IMR-90 (cell line): ENCODE measurements at regions not wholly inside any gene's neighbourhood (a gene's known extent, or its start where the extent isn't known, plus 50 kb on each side); places are given as distances from the start of the nearest gene placed in this dataset.

ENCODE experiments used
- ATAC-seq: fragments of 200-7000 bp; cut with Tn5 transposase; 2 replicates; pipeline ENCODE4 v1.9.1; 2020; ENCODE audit warnings: low read depth, mild to moderate bottlenecking, moderate library complexity
- BruUV-seq: library from RNA; stranded (reverse); fragments of 400-500 nt; replicated peaks from 2 replicates; lab custom pipeline; 2021; lab: Mats Ljungman, UMichigan
- CTCF ChIA-PET: fragments of 300-600 bp; formaldehyde crosslinking; extraction: SDS; loops from one replicate; lab custom pipeline; 2021; ENCODE audit warnings: antibody characterized with exemption; lab: Yijun Ruan, JAX
- POLR2A ChIA-PET: fragments of 300-600 bp; sonication (Branson Sonifier 250); formaldehyde crosslinking; loops from one replicate; lab custom pipeline; 2022; ENCODE audit warnings: antibody characterized with exemption; ENCODE audit not compliant: unreplicated experiment; lab: Charles Lee
- DNase-seq: peaks from one replicate; pipeline ENCODE4 v3.0.0; 2013
- H2AFZ ChIP-seq: replicated peaks from 2 replicates; pipeline ENCODE3; 2013; ENCODE audit warnings: low read length, mild to moderate bottlenecking; ENCODE audit not compliant: poor library complexity
- H2AK5ac ChIP-seq: 2 replicates; pipeline ENCODE4 v1.6.1; 2013; ENCODE audit warnings: low read depth, low read length, inconsistent platforms
- H2AK9ac ChIP-seq: replicated peaks from 2 replicates; pipeline ENCODE3; 2013; ENCODE audit warnings: mild to moderate bottlenecking, low read depth, low read length, moderate library complexity; ENCODE audit not compliant: poor library complexity
- H2BK120ac ChIP-seq: 2 replicates; pipeline ENCODE4 v1.6.1; 2013; ENCODE audit warnings: low read depth, low read length, inconsistent platforms
- H2BK15ac ChIP-seq: 3 replicates; pipeline ENCODE4 v1.6.1; 2013; ENCODE audit warnings: low read depth, low read length, inconsistent platforms
- H2BK20ac ChIP-seq: 2 replicates; pipeline ENCODE4 v1.6.1; 2013; ENCODE audit warnings: low read depth, mild to moderate bottlenecking, inconsistent platforms, low read length, moderate library complexity
- H2BK5ac ChIP-seq: 2 replicates; pipeline ENCODE4 v1.6.1; 2013; ENCODE audit warnings: mild to moderate bottlenecking, low read depth, low read length, inconsistent platforms; ENCODE audit not compliant: poor library complexity, severe bottlenecking
- H3K14ac ChIP-seq: replicated peaks from 2 replicates; pipeline ENCODE4 v1.6.1; 2013; ENCODE audit warnings: low read depth, low read length, inconsistent platforms
- H3K18ac ChIP-seq: 2 replicates; pipeline ENCODE4 v1.6.1; 2013; ENCODE audit warnings: low read depth, low read length, control low read depth
- H3K23ac ChIP-seq: 2 replicates; pipeline ENCODE4 v1.6.1; 2013; ENCODE audit warnings: low read depth, low read length, inconsistent platforms
- H3K27ac ChIP-seq: 2 replicates; pipeline ENCODE4 v1.5.1; 2013; ENCODE audit warnings: mild to moderate bottlenecking, control low read depth, low read length; ENCODE audit not compliant: insufficient read depth
- H3K27me3 ChIP-seq: 2 replicates; pipeline ENCODE4 v1.6.1; 2013; ENCODE audit warnings: low read length; ENCODE audit not compliant: control insufficient read depth, insufficient read depth
- H3K36me3 ChIP-seq: 2 replicates; pipeline ENCODE4 v1.6.1; 2013; ENCODE audit warnings: low read length, mixed read lengths; ENCODE audit not compliant: control insufficient read depth, insufficient read depth
- H3K4ac ChIP-seq: 2 replicates; pipeline ENCODE4 v1.6.1; 2013; ENCODE audit warnings: low read depth, low read length, inconsistent platforms
- H3K4me1 ChIP-seq: 2 replicates; pipeline ENCODE4 v1.6.1; 2013; ENCODE audit warnings: low read length, mixed read lengths; ENCODE audit not compliant: control insufficient read depth, insufficient read depth
- H3K4me2 ChIP-seq: 2 replicates; pipeline ENCODE4 v1.6.1; 2013; ENCODE audit warnings: low read depth, mild to moderate bottlenecking, control low read depth, low read length, moderate library complexity
- H3K4me3 ChIP-seq: 2 replicates; pipeline ENCODE4 v1.5.1; 2013; ENCODE audit warnings: low read depth, mild to moderate bottlenecking, control low read depth, low read length, moderate library complexity; ENCODE audit not compliant: insufficient read depth
- H3K56ac ChIP-seq: 2 replicates; pipeline ENCODE4 v1.6.1; 2013; ENCODE audit warnings: low read length, inconsistent platforms; ENCODE audit not compliant: insufficient read depth; ENCODE audit errors: extremely low read depth
- H3K79me1 ChIP-seq, 2 experiments: 2 replicates each; pipeline ENCODE4 v1.6.1; 2013; ENCODE audit warnings: low read length in 2 of 2, inconsistent platforms in 1 of 2, low read depth in 1 of 2
- H3K9ac ChIP-seq: 2 replicates; pipeline ENCODE4 v1.6.1; 2013; ENCODE audit warnings: low read depth, low read length, control low read depth
- H3K9me1 ChIP-seq: 2 replicates; pipeline ENCODE4 v1.6.1; 2013; ENCODE audit warnings: low read length, inconsistent platforms; ENCODE audit not compliant: insufficient read depth
- H3K9me3 ChIP-seq: 2 replicates; pipeline ENCODE4 v1.6.1; 2013; ENCODE audit warnings: low read length; ENCODE audit not compliant: control insufficient read depth, insufficient read depth
- H4K20me1 ChIP-seq: 2 replicates; pipeline ENCODE4 v1.6.1; 2013; ENCODE audit warnings: low read length, inconsistent platforms; ENCODE audit not compliant: insufficient read depth
- H4K5ac ChIP-seq: 2 replicates; pipeline ENCODE4 v1.6.1; 2013; ENCODE audit warnings: mild to moderate bottlenecking, low read depth, low read length, control low read depth
- H4K8ac ChIP-seq, 2 experiments: 2 replicates each; pipeline ENCODE4 v1.6.1; 2013; ENCODE audit warnings: low read depth in 2 of 2, low read length in 2 of 2, control low read depth in 1 of 2, inconsistent platforms in 1 of 2
- H4K91ac ChIP-seq: 2 replicates; pipeline ENCODE4 v1.6.1; 2013; ENCODE audit warnings: low read depth, low read length, inconsistent platforms; ENCODE audit not compliant: insufficient read depth
- BHLHE40 ChIP-seq: fragments of 150-350 bp; IDR thresholded peaks from 2 replicates; pipeline ENCODE4 v1.6.1; 2016; ENCODE audit warnings: mild to moderate bottlenecking, low read depth, low read length
- CEBPB ChIP-seq: IDR thresholded peaks from 2 replicates; pipeline ENCODE4 v1.6.1; 2012; ENCODE audit warnings: low read depth, low read length, improper control_type of control experiment
- CHD1 ChIP-seq: IDR thresholded peaks from 2 replicates; pipeline ENCODE4 v1.6.1; 2012; ENCODE audit warnings: low read depth, low read length, improper control_type of control experiment
- CTCF ChIP-seq: conservative IDR thresholded peaks from 2 replicates; pipeline ENCODE4 v1.5.1; 2012; ENCODE audit warnings: mild to moderate bottlenecking, low read depth, low read length, improper control_type of control experiment
- FOS ChIP-seq: fragments of 150-350 bp; IDR thresholded peaks from 2 replicates; pipeline ENCODE4 v1.6.1; 2016; ENCODE audit warnings: low read depth, low read length
- MAFK ChIP-seq: IDR thresholded peaks from 2 replicates; pipeline ENCODE4 v1.6.1; 2012; ENCODE audit warnings: low read depth, low read length, improper control_type of control experiment
- MAZ ChIP-seq: IDR thresholded peaks from 2 replicates; pipeline ENCODE4 v1.6.1; 2012; ENCODE audit warnings: low read depth, mild to moderate bottlenecking, low read length, improper control_type of control experiment, moderate library complexity, borderline replicate concordance
- MXI1 ChIP-seq: IDR thresholded peaks from 2 replicates; pipeline ENCODE4 v1.6.1; 2012; ENCODE audit warnings: low read depth, mild to moderate bottlenecking, low read length, moderate library complexity, borderline replicate concordance
- NFE2L2 ChIP-seq: fragments of 150-350 bp; IDR thresholded peaks from 2 replicates; pipeline ENCODE4 v1.6.1; 2016; ENCODE audit warnings: low read depth, mild to moderate bottlenecking, low read length
- POLR2A ChIP-seq: IDR thresholded peaks from 2 replicates; pipeline ENCODE4 v1.6.1; 2012; ENCODE audit warnings: mild to moderate bottlenecking, low read depth, low read length
- RAD21 ChIP-seq: IDR thresholded peaks from 2 replicates; pipeline ENCODE4 v1.6.1; 2012; ENCODE audit warnings: low read length, improper control_type of control experiment
- RCOR1 ChIP-seq: IDR thresholded peaks from 2 replicates; pipeline ENCODE4 v1.6.1; 2012; ENCODE audit warnings: mild to moderate bottlenecking, low read length, improper control_type of control experiment; ENCODE audit not compliant: insufficient replicate concordance
- RFX5 ChIP-seq: IDR thresholded peaks from 2 replicates; pipeline ENCODE4 v1.8.0; 2012; ENCODE audit warnings: low read depth, mild to moderate bottlenecking, low read length, moderate library complexity
- SMC3 ChIP-seq: fragments of 150-350 bp; IDR thresholded peaks from 2 replicates; pipeline ENCODE4 v1.6.1; 2016; ENCODE audit warnings: low read depth, mild to moderate bottlenecking, antibody characterized with exemption, low read length, moderate library complexity
- WGBS, 2 experiments: methylation state at CpG; one replicate each; pipeline versions ENCODE4 v1.1.5 to v1.1.7; 2013; ENCODE audit warnings: missing lambda C conversion rate in 2 of 2; ENCODE audit not compliant: insufficient read length in 1 of 2; ENCODE audit errors: extremely low coverage in 2 of 2; 5-methylcytosine and 5-hydroxymethylcytosine counted together
- dilution Hi-C: fragments of 300-500 bp; cut with HindIII; formaldehyde crosslinking; loops from one replicate; pipeline ENCODE4 v1.14.3; 2018; ENCODE audit warnings: low sequenced_read_pairs; ENCODE audit not compliant: unreplicated experiment
- in situ Hi-C: fragments of 300-500 bp; cut with MboI; formaldehyde crosslinking; loops from 3 replicates; pipeline ENCODE4 v1.14.3; 2019; ENCODE audit warnings: low sequenced_read_pairs, inconsistent platforms, mixed read lengths
- intact Hi-C: fragments of 100-400 bp; cut with micrococcal nuclease; formaldehyde crosslinking; loops from 2 replicates; pipeline ENCODE4 v1.10.0; 2022
- TF ChIP-seq, protein P1 (sequence below): fragments of 150-350 bp; IDR thresholded peaks from 2 replicates; pipeline ENCODE4 v1.6.1; 2016; ENCODE audit warnings: low read depth, mild to moderate bottlenecking, low read length, moderate library complexity, borderline replicate concordance
- TF ChIP-seq, protein P2 (sequence below): fragments of 150-350 bp; IDR thresholded peaks from 2 replicates; pipeline ENCODE4 v1.6.1; 2017; ENCODE audit warnings: mild to moderate bottlenecking, antibody characterized with exemption, low read length, low read depth

DNA sequence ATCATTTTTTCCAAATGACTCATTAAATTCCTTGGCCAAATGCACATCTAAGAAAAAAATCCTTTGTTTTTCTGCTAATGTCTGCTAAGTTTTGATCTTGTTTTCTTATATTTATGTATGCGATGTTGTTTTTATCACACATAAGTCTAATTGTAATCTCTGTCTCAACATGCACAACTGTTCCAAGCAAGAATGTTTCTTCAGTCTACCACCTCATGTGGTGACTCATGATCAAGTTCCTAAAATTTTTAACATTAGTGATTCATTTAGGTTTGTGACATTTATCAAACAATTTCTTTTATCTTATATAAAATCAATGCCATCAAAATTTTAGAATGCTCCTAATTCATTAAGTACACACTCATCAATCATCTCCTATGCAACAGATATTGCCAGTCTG is 763.9 kb upstream of the FAM174A start:
- Histone ChIP-seq H3K27ac (no peak overlapping the region), H2AK9ac (no peak overlapping the region), H3K4me1 (no peaks in the 10 kb centered on the region), H3K9me1 (no peaks in the 10 kb centered on the region), H3K36me3 (no peaks in the 10 kb centered on the region), H3K9me3 (peaks cover 3% of the 10 kb centered on the region), H2BK20ac (no peak overlapping the region), H2BK15ac (no peak overlapping the region), H3K4ac (no peak overlapping the region), H3K9ac (no peak overlapping the region), H2AK5ac (no peak overlapping the region), H4K8ac (no peak overlapping the region), H2BK5ac (no peak overlapping the region), H3K27me3 (no peaks in the 10 kb centered on the region), H4K5ac (no peak overlapping the region), H3K4me3 (no peak overlapping the region), H3K79me1 (no peaks in the 10 kb centered on the region), H3K14ac (no peak overlapping the region), H3K56ac (no peak overlapping the region), H2AFZ (no peak overlapping the region), H3K18ac (no peak overlapping the region), H4K91ac (no peak overlapping the region), H3K23ac (no peak overlapping the region), H2BK120ac (no peak overlapping the region), H4K20me1 (no peaks in the 10 kb centered on the region), H3K4me2 (no peak overlapping the region)
- TF ChIP-seq BHLHE40, result no peak
- TF ChIP-seq SMC3, result no peak
- no peak for TF ChIP-seq MAFK
- TF ChIP-seq CEBPB, result no peak
- TF ChIP-seq FOS, result no peak
- TF ChIP-seq POLR2A, result no peak
- TF ChIP-seq, protein P1, sequence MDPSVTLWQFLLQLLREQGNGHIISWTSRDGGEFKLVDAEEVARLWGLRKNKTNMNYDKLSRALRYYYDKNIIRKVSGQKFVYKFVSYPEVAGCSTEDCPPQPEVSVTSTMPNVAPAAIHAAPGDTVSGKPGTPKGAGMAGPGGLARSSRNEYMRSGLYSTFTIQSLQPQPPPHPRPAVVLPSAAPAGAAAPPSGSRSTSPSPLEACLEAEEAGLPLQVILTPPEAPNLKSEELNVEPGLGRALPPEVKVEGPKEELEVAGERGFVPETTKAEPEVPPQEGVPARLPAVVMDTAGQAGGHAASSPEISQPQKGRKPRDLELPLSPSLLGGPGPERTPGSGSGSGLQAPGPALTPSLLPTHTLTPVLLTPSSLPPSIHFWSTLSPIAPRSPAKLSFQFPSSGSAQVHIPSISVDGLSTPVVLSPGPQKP, result no peak
- TF ChIP-seq RCOR1, result no peak
- no peak for TF ChIP-seq CHD1
- TF ChIP-seq NFE2L2, result no peak
- TF ChIP-seq RAD21, result no peak
- TF ChIP-seq CTCF, result no peak
- TF ChIP-seq MAZ, result no peak
- TF ChIP-seq MXI1, result no peak
- TF ChIP-seq, protein P2, sequence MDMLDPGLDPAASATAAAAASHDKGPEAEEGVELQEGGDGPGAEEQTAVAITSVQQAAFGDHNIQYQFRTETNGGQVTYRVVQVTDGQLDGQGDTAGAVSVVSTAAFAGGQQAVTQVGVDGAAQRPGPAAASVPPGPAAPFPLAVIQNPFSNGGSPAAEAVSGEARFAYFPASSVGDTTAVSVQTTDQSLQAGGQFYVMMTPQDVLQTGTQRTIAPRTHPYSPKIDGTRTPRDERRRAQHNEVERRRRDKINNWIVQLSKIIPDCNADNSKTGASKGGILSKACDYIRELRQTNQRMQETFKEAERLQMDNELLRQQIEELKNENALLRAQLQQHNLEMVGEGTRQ, result no peak
- no peak for TF ChIP-seq RFX5
- in situ Hi-C loops, result no loop called here
- no TSS peak for BruUV-seq
- intact Hi-C loops, result no loop called here
- POLR2A ChIA-PET, result no interaction called here
- no CpG with 5 or more reads among the region's 1 CpG for WGBS, 2 experiments
- no peak for DNase-seq
- dilution Hi-C loops, result no loop called here
- CTCF ChIA-PET, result no interaction called here
- no peak for ATAC-seq
